Right lobe of liver (tissue), 6 donors: ENCODE measurements at regions not wholly inside any gene's neighbourhood (a gene's known extent, or its start where the extent isn't known, plus 50 kb on each side); places are given as distances from the start of the nearest gene placed in this dataset.

Experiments
- ATAC-seq, 4 donors: fragments of 200-7000 bp; cut with Tn5 transposase; one replicate each; pipeline ENCODE4 v1.9.1; 2020; ENCODE audit warnings: mild to moderate bottlenecking in 4 of 4, moderate library complexity in 4 of 4
- DNase-seq, 3 donors: peaks; one replicate each; pipeline ENCODE4 v3.0.0-alpha.2; 2020
- H3K27ac ChIP-seq, 3 donors: fragments of 200-600 bp; one replicate each; pipeline ENCODE4 v1.8.0; 2022
- H3K27me3 ChIP-seq, 2 donors: fragments of 200-600 bp; one replicate each; pipeline ENCODE4 v1.8.0; 2022
- H3K36me3 ChIP-seq, 4 donors: fragments of 200-600 bp; sonication (generic) in 1 of 4; one replicate each; pipeline versions ENCODE4 v1.5.1 to v1.8.0; 2017 to 2022; ENCODE audit warnings: control low read depth in 1 of 4
- H3K4me1 ChIP-seq, 4 donors: fragments of 200-600 bp; sonication (generic) in 1 of 4; one replicate each; pipeline versions ENCODE4 v1.5.1 to v1.8.0; 2017 to 2022; ENCODE audit warnings: control low read depth in 1 of 4
- H3K4me3 ChIP-seq, 3 donors: fragments of 200-600 bp; one replicate each; pipeline ENCODE4 v1.8.0; 2022
- H3K9me3 ChIP-seq, 4 donors: fragments of 200-600 bp; sonication (generic) in 1 of 4; one replicate each; pipeline versions ENCODE4 v1.5.1 to v1.8.0; 2017 to 2022; ENCODE audit warnings: control low read depth in 1 of 4
- POLR2A ChIP-seq: fragments of 450-650 bp; IDR thresholded peaks from one replicate; pipeline ENCODE4 v1.6.1; 2017; ENCODE audit warnings: antibody characterized with exemption, mild to moderate bottlenecking
- WGBS: methylation state at CpG from one replicate; pipeline ENCODE4 v1.1.6; 2018; ENCODE audit warnings: low coverage, low lambda C conversion rate; ENCODE audit not compliant: insufficient coverage; ENCODE audit errors: missing lambda C conversion rate; 5-methylcytosine and 5-hydroxymethylcytosine counted together
- intact Hi-C, 2 donors: fragments of 100-400 bp; cut with DNase I; formaldehyde crosslinking; loops; one replicate each; pipeline versions ENCODE4 v1.11.2 to v1.14.1; 2022
- TF ChIP-seq, protein P1 (sequence below), 4 donors: fragments of 200-600 bp in 3 of 4; fragments of 450-650 bp in 1 of 4; IDR thresholded peaks; one replicate each; pipeline versions ENCODE4 v1.5.1 to v1.8.0; 2016 to 2022; ENCODE audit warnings: antibody characterized with exemption in 4 of 4, mild to moderate bottlenecking in 2 of 4
- donor health status: DM: no; HTN: yes; CAD: no.
- donor health status: DM: no; HTN: no; CAD: no.
- donor health status: DM: no; HTN: no; CAD: no.
- donor health status: DM: no; HTN: yes; CAD: no.
- donor health status: DM: no; HTN: yes; CAD: no.

GRCh38 chr13:30000370-30000765 is 150.0 kb upstream of the UBL3 start:
- intact Hi-C loops: no loop called here
- ATAC-seq (no peak), DNase-seq (no peak)
- no peaks in the 10 kb centered on the region for H3K4me1 ChIP-seq
- no peaks in the 10 kb centered on the region for H3K27me3 ChIP-seq
- H3K36me3 ChIP-seq: no peaks in the 10 kb centered on the region
- TF ChIP-seq POLR2A: no peak
- TF ChIP-seq, protein P1, sequence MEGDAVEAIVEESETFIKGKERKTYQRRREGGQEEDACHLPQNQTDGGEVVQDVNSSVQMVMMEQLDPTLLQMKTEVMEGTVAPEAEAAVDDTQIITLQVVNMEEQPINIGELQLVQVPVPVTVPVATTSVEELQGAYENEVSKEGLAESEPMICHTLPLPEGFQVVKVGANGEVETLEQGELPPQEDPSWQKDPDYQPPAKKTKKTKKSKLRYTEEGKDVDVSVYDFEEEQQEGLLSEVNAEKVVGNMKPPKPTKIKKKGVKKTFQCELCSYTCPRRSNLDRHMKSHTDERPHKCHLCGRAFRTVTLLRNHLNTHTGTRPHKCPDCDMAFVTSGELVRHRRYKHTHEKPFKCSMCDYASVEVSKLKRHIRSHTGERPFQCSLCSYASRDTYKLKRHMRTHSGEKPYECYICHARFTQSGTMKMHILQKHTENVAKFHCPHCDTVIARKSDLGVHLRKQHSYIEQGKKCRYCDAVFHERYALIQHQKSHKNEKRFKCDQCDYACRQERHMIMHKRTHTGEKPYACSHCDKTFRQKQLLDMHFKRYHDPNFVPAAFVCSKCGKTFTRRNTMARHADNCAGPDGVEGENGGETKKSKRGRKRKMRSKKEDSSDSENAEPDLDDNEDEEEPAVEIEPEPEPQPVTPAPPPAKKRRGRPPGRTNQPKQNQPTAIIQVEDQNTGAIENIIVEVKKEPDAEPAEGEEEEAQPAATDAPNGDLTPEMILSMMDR (IDR thresholded peaks at IDR 0.05): no peak
- no peak overlapping the region for H3K27ac ChIP-seq
- H3K9me3 ChIP-seq: no peaks in the 10 kb centered on the region
- WGBS: 83% methylated on average over 11 of the region's 11 CpGs
- no peak overlapping the region for H3K4me3 ChIP-seq

- no peak for ATAC-seq
- intact Hi-C loops: no loop called here
- Histone ChIP-seq H3K4me3 (no peak overlapping the region), H3K36me3 (no peaks in the 10 kb centered on the region), H3K27me3 (no peaks in the 10 kb centered on the region), H3K4me1 (no peaks in the 10 kb centered on the region), H3K27ac (no peak overlapping the region), H3K9me3 (no peaks in the 10 kb centered on the region)
- 89% methylated on average over 17 of the region's 18 CpGs for WGBS
- no peak for DNase-seq
- no peak for TF ChIP-seq POLR2A
- TF ChIP-seq, protein P1 (IDR thresholded peaks at IDR 0.05): no peak
Observed at GRCh38 chr13:29999492-30000369, 149.3 kb upstream of the UBL3 start.

DNA sequence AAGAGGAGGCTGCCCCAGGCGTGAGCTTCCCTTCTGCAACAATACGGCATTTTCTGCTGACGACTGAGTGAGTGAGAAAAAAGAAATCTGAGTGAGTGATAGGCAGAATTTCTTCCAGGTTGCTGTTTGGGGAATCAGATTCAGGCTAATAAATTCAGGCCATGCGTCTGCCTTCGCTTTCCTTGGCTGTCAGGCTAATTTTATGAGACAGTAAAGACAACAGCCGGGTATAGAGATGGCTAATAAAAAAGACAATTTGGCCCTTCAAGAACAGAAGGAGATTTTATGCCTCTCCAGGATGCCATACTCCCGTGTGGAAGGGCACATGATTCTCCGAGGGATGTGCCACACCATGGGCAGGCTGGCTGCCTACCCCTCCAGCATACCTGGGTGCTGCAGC is 145.9 kb upstream of the UBL3 start:
- no peak overlapping the region for H3K27ac ChIP-seq
- TF ChIP-seq POLR2A: no peak
- TF ChIP-seq, protein P1 (IDR thresholded peaks at IDR 0.05): no peak
- no peak for ATAC-seq
- no peaks in the 10 kb centered on the region for H3K9me3 ChIP-seq
- H3K4me3 ChIP-seq: no peak overlapping the region
- H3K4me1 ChIP-seq: no peaks in the 10 kb centered on the region
- 98% methylated on average over 6 of the region's 8 CpGs for WGBS
- no peaks in the 10 kb centered on the region for H3K27me3 ChIP-seq
- no peak for DNase-seq
- H3K36me3 ChIP-seq: no peaks in the 10 kb centered on the region
- intact Hi-C loops: no loop called here

DNA sequence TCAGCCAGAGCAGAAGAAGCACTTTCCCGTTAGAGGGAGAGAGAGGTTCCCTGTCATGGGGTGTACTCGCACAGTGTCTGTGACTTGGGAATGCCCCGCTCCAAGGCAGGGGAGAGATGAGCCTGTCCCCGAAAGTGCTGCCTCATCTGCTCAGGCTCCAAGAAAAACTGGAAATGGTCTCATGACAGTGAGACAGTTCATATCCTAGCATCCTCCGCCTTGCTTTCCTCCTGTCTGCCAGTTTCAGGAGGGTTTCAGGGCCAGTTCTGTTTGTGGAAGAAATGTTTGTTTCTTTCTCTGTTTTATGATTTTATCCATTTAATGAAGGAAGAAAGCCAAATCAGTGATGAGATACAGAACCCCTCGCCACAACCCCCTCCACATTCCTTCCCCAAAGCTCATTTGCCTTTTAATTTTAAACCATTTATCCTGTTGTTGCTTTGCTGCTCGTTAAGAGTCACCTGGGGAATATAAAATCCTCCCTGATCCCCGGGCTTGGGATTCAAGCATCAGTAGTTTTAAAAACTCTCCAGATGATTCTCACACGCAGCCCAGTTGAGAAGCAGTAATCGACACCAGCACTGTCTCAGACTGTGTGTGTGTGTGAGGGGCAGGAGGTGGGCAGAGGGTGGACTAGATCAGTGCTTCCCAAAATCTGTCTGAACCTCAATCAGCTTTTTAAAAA is 144.6 kb upstream of the UBL3 start:
- Histone ChIP-seq H3K4me1 (no peaks in the 10 kb centered on the region), H3K27me3 (no peaks in the 10 kb centered on the region), H3K36me3 (no peaks in the 10 kb centered on the region), H3K9me3 (no peaks in the 10 kb centered on the region), H3K4me3 (no peak overlapping the region), H3K27ac (no peak overlapping the region)
- intact Hi-C loops: no loop called here
- TF ChIP-seq, protein P1 (IDR thresholded peaks at IDR 0.05): no peak
- no peak for TF ChIP-seq POLR2A
- WGBS: 76% methylated on average over 9 of the region's 10 CpGs
- ATAC-seq (no peak), DNase-seq (no peak)
